GM21390 (cell line): ENCODE measurements at regions not wholly inside any gene's neighbourhood (a gene's known extent, or its start where the extent isn't known, plus 50 kb on each side); places are given as distances from the start of the nearest gene placed in this dataset.

Source experiments
- ATAC-seq: cut with Tn5 transposase; IDR thresholded peaks from one replicate; pipeline ENCODE4 v1.9.1; 2021; ENCODE audit not compliant: unreplicated experiment

- ATAC-seq, result no peak
Observed at GRCh38 chr18:76202322-76202721, 292.7 kb downstream of the ZNF516 start.

- ATAC-seq, result no peak
Observed at GRCh38 chr18:76195601-76196000, 299.4 kb downstream of the ZNF516 start.

- no peak for ATAC-seq
Observed at GRCh38 chr18:76188097-76188496, 306.9 kb downstream of the ZNF516 start.

GRCh38 chr18:76179257-76179656 is 315.8 kb downstream of the ZNF516 start:
- no peak for ATAC-seq

- ATAC-seq, result no peak
Observed at GRCh38 chr18:76177160-76177559, 317.9 kb downstream of the ZNF516 start.

- no peak for ATAC-seq
Observed at GRCh38 chr18:76174451-76174850, 320.6 kb downstream of the ZNF516 start.

GRCh38 chr18:76169733-76170132 is 325.3 kb downstream of the ZNF516 start:
- no peak for ATAC-seq

GRCh38 chr18:76167845-76168621 is 327.0 kb downstream of the ZNF516 start:
- no peak for ATAC-seq

GRCh38 chr18:76167410-76167809 is 327.6 kb downstream of the ZNF516 start:
- no peak for ATAC-seq

- no peak for ATAC-seq
Observed at GRCh38 chr18:76162886-76163285, 332.2 kb downstream of the ZNF516 start.

GRCh38 chr18:76161983-76162382 is 333.1 kb downstream of the ZNF516 start:
- ATAC-seq, result no peak

- ATAC-seq, result no peak
Observed at GRCh38 chr18:76153691-76154090, 341.4 kb downstream of the ZNF516 start.

- no peak for ATAC-seq
Observed at GRCh38 chr18:76149734-76150133, 345.3 kb downstream of the ZNF516 start.

- no peak for ATAC-seq
Observed at GRCh38 chr18:76149284-76149683, 345.8 kb downstream of the ZNF516 start.

- no peak for ATAC-seq
Observed at GRCh38 chr18:76145521-76146376, 349.3 kb downstream of the ZNF516 start.

- ATAC-seq, result no peak
Observed at GRCh38 chr18:76144844-76145243, 350.2 kb downstream of the ZNF516 start.

GRCh38 chr18:76142611-76143010 is 352.4 kb downstream of the ZNF516 start:
- ATAC-seq, result no peak

- no peak for ATAC-seq
Observed at GRCh38 chr18:76139844-76140243, 355.2 kb downstream of the ZNF516 start.

GRCh38 chr18:76137216-76137615 is 357.8 kb downstream of the ZNF516 start:
- no peak for ATAC-seq

GRCh38 chr18:76136701-76137100 is 358.3 kb downstream of the ZNF516 start:
- ATAC-seq, result no peak

GRCh38 chr18:76134628-76135027 is 360.4 kb downstream of the ZNF516 start:
- ATAC-seq, result no peak

- ATAC-seq, result no peak
Observed at GRCh38 chr18:76133873-76134272, 361.2 kb downstream of the ZNF516 start.
